ENCODE measurements at regions not wholly inside any gene's neighbourhood (a gene's known extent, or its start where the extent isn't known, plus 50 kb on each side); places are given as distances from the start of the nearest gene placed in this dataset.

GRCh38 chr9:12448246-12448645, 244.9 kb upstream of the TYRP1 start:
- POLR2A ChIA-PET = no interaction called here
- FAIRE-seq = no peak

More at GRCh38 chr9:12448246-12448645, 244.9 kb upstream of the TYRP1 start:
- Histone ChIP-seq H2AFZ (ENCODE audit: low read depth, low read length) (no peak overlapping the region), H3K4me1 (ENCODE audit: control insufficient read depth, extremely low read depth, insufficient read depth, low read length) (no peaks in the 10 kb centered on the region), H3K27me3 (ENCODE audit: control insufficient read depth in 2 of 2, insufficient read depth in 2 of 2, low read length in 2 of 2) (no peaks in the 10 kb centered on the region), H3K4me2 (ENCODE audit: insufficient read depth, low read length) (no peak overlapping the region), H3K9ac (replicated peaks; ENCODE audit: extremely low read depth, insufficient read depth, low read length) (no peak overlapping the region), H3K36me3 (ENCODE audit: control insufficient read depth in 2 of 2, extremely low read depth in 1 of 2, insufficient read depth in 2 of 2, low read length in 2 of 2) (no peaks in the 10 kb centered on the region), H3K9me1 (replicated peaks; ENCODE audit: control insufficient read depth, extremely low read depth, insufficient read depth, low read length) (no peaks in the 10 kb centered on the region), H3K9me3 (replicated peaks; ENCODE audit: control insufficient read depth, insufficient read depth, low read length) (no peaks in the 10 kb centered on the region), H3K27ac (ENCODE audit: insufficient read depth, low read depth, low read length) (no peak overlapping the region), H3K79me2 (ENCODE audit: control insufficient read depth, insufficient read depth, low read length) (no peaks in the 10 kb centered on the region), H4K20me1 (replicated peaks; ENCODE audit: control insufficient read depth, extremely low read depth, insufficient read depth, low read length) (no peaks in the 10 kb centered on the region), H3K4me3 (replicated peaks in 1 of 3; ENCODE audit: insufficient read depth in 1 of 3, low read depth in 1 of 3, low read length in 3 of 3) (no peak overlapping the region)
- CTCF ChIA-PET = no interaction called here
- intact Hi-C loops (cut with micrococcal nuclease) = no loop called here
- no TSS peak for BruUV-seq (replicated peaks)
- TF ChIP-seq MAX (IDR thresholded peaks at IDR 0.05; ENCODE audit: insufficient read depth, insufficient read length) = no peak
- TF ChIP-seq FOS (IDR thresholded peaks at IDR 0.05; ENCODE audit: borderline replicate concordance, insufficient read depth, low read length) = no peak
- no peak for TF ChIP-seq CTCF (IDR thresholded peaks at IDR 0.05; ENCODE audit: extremely low read depth in 1 of 2, insufficient read depth in 1 of 2, low read depth in 1 of 2, low read length in 2 of 2)
- TF ChIP-seq JUN (IDR thresholded peaks at IDR 0.05; ENCODE audit: borderline replicate concordance, insufficient read depth, insufficient read length, low read depth) = no peak
- TF ChIP-seq EZH2 (IDR thresholded peaks at IDR 0.05; ENCODE audit: borderline replicate concordance, low read depth, low read length, severe bottlenecking) = no peak
- no peak for TF ChIP-seq GATA2 (IDR thresholded peaks at IDR 0.05; ENCODE audit: insufficient read depth, insufficient read length, low read depth, low read length)
- no peak for TF ChIP-seq MYC (IDR thresholded peaks at IDR 0.05; ENCODE audit: low read depth, low read length)
- no peak for TF ChIP-seq POLR2A (IDR thresholded peaks at IDR 0.05; ENCODE audit: low read depth, low read length)
- no peak for TF ChIP-seq POLR2AphosphoS5 (IDR thresholded peaks at IDR 0.05; ENCODE audit: insufficient read depth, low read depth, low read length)
- dilution Hi-C loops (cut with MboI; ENCODE audit: extremely low pct_ligation_motif_present, low sequenced_read_pairs) = no loop called here
- DNase-seq (ENCODE audit: low read depth, low spot score) = no peak
